HFFc6 (cell line): ENCODE measurements at regions not wholly inside any gene's neighbourhood (a gene's known extent, or its start where the extent isn't known, plus 50 kb on each side); places are given as distances from the start of the nearest gene placed in this dataset.

Source experiments
- DNase-seq: peaks from one replicate; pipeline ENCODE4 v3.0.0-alpha.2; 2018
- H3K27ac Mint-ChIP-seq: 2 replicates; pipeline ENCODE4 v1.8.0; 2020; ENCODE audit warnings: mild to moderate bottlenecking, mixed read lengths
- H3K27me3 Mint-ChIP-seq: 2 replicates; pipeline ENCODE4 v1.8.0; 2021; ENCODE audit warnings: mild to moderate bottlenecking, moderate library complexity, mixed read lengths; ENCODE audit not compliant: insufficient read depth
- H3K36me3 Mint-ChIP-seq: 2 replicates; pipeline ENCODE4 v1.8.0; 2021; ENCODE audit warnings: low read depth, mixed read lengths
- H3K4me1 Mint-ChIP-seq: 2 replicates; pipeline ENCODE4 v1.8.0; 2020; ENCODE audit warnings: low read depth, mixed read lengths
- H3K4me3 Mint-ChIP-seq: 2 replicates; pipeline ENCODE4 v1.8.0; 2020; ENCODE audit warnings: mild to moderate bottlenecking, moderate library complexity, mixed read lengths
- H3K9me3 Mint-ChIP-seq: 2 replicates; pipeline ENCODE4 v1.8.0; 2020; ENCODE audit warnings: mild to moderate bottlenecking, mixed read lengths
- TF ChIP-seq, protein P1 (sequence below): fragments of 200-600 bp; sonication (generic); IDR thresholded peaks from 2 replicates; pipeline ENCODE4 v1.5.0; 2021; ENCODE audit warnings: antibody characterized with exemption, mild to moderate bottlenecking

- Mint-ChIP-seq H3K4me1 (no peaks in the 10 kb centered on the region), H3K27me3 (peaks cover 9% of the 10 kb centered on the region), H3K9me3 (no peaks in the 10 kb centered on the region; the same call in 1 of the 2 replicates), H3K27ac (no peak overlapping the region), H3K4me3 (no peak overlapping the region), H3K36me3 (no peaks in the 10 kb centered on the region)
- TF ChIP-seq, protein P1, sequence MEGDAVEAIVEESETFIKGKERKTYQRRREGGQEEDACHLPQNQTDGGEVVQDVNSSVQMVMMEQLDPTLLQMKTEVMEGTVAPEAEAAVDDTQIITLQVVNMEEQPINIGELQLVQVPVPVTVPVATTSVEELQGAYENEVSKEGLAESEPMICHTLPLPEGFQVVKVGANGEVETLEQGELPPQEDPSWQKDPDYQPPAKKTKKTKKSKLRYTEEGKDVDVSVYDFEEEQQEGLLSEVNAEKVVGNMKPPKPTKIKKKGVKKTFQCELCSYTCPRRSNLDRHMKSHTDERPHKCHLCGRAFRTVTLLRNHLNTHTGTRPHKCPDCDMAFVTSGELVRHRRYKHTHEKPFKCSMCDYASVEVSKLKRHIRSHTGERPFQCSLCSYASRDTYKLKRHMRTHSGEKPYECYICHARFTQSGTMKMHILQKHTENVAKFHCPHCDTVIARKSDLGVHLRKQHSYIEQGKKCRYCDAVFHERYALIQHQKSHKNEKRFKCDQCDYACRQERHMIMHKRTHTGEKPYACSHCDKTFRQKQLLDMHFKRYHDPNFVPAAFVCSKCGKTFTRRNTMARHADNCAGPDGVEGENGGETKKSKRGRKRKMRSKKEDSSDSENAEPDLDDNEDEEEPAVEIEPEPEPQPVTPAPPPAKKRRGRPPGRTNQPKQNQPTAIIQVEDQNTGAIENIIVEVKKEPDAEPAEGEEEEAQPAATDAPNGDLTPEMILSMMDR, result no peak
- DNase-seq, result peak; percentile 12
Measured at GRCh38 chr2:215218587-215219577, 80.5 kb upstream of the ABCA12 start.

DNA sequence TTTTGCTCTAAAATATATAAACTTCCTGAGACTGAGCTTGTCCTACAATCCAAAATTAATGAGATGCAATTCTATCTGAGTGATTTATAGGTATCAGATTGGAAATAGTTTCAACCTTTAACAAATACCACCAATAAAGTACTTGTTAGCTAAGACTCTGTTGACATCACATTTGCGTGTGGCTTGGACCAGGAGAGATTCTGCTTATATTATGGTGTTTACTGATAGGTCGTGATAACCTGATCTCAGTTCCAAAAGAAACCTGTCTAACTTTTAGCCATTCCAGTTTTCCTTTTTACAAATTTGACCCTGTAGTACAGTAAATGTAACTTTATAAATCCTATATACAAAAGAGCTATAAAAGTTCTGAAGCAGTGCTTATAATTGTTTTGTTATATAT is 78.4 kb upstream of the ABCA12 start:
- Mint-ChIP-seq H3K27me3 (peaks cover 7% of the 10 kb centered on the region), H3K4me1 (no peaks in the 10 kb centered on the region)

DNA sequence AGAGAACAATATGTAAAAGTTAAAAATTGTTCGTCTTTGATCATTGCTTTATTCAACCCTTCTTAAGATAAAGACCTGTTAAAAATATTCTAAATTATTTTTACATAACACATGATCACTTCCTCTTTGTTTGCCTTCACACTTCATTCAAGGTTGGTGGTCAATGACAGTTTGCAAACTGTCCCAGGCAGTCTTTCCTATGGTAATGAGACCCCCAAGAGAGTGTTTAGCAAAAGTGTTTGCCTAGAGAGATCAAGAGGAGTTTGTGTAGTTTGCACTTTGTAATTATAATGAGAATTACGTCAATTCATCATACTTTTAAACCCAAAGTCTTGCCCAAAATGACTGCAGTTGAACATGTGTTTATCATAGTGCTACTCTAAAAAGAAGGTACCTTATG is 77.2 kb upstream of the ABCA12 start:
- TF ChIP-seq, protein P1, result no peak
- no peaks in the 10 kb centered on the region for H3K36me3 Mint-ChIP-seq
- H3K9me3 Mint-ChIP-seq, result 0 out of 2 replicates have a peak, but pooled peaks cover 5% of the 10 kb centered on the region
- DNase-seq, result no peak
- no peak overlapping the region for H3K27ac Mint-ChIP-seq
- peaks cover 5% of the 10 kb centered on the region for H3K27me3 Mint-ChIP-seq
- H3K4me3 Mint-ChIP-seq, result no peak overlapping the region
- H3K4me1 Mint-ChIP-seq, result no peaks in the 10 kb centered on the region

More for the DNA sequence above, 78.4 kb upstream of the ABCA12 start:
- TF ChIP-seq, protein P1, result no peak
- peaks cover under 1% of the 10 kb centered on the region; the same call in 1 of the 2 replicates for H3K9me3 Mint-ChIP-seq
- no peak overlapping the region for H3K4me3 Mint-ChIP-seq
- H3K27ac Mint-ChIP-seq, result no peak overlapping the region
- DNase-seq, result no peak
- H3K36me3 Mint-ChIP-seq, result no peaks in the 10 kb centered on the region

DNA sequence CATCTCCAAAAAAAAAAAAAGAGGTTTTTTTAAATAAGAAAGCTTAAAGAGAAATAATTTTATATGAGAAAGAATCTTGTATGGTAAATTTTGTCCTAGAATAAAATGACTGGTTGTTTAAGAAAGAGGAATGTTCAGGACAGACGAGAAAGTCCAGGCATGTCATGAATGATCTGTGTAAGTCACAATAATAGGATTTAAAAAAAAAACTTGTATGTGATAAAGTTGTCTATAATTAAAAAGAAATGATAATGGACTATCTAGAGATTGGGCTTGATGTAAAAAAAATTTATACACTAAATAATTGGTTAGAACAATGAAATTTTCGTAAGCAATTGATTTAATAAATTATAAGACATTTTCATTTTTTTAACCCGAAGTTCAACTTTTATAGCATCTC is 71.7 kb upstream of the ABCA12 start:
- TF ChIP-seq, protein P1, result no peak
- peaks cover 8% of the 10 kb centered on the region for H3K36me3 Mint-ChIP-seq
- peaks cover 31% of the 10 kb centered on the region for H3K9me3 Mint-ChIP-seq
- no peak overlapping the region for H3K4me3 Mint-ChIP-seq
- no peaks in the 10 kb centered on the region for H3K4me1 Mint-ChIP-seq
- H3K27me3 Mint-ChIP-seq, result peaks cover 5% of the 10 kb centered on the region
- no peak overlapping the region for H3K27ac Mint-ChIP-seq
- DNase-seq, result no peak

DNA sequence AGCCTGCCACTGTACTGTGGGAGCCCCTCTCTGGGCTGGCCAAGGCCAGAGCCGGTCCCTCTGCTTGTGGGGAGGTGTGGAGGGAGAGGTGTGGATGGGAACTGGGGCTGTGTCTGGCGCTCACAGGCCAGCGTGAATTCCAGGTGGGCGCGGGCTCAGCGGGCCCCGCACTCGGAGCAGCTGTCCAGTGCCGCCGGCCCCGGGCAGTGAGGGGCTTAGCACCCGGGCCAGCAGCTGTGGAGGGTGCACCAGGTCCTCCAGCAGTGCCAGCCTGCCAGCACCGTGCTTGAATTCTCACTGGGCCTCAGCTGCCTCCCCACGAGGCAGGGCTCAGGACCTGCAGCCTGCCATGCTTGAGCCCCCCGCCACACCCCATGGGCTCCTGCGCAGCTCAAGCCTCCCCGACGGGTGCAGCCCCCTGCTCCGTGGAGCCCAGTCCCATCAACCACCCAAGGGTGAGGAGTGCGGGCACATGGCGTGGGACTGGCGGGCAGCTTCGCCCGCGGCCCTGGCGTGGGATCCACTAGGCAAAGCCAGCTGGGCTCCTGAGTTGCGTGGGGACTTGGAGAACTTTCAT is 69.5 kb upstream of the ABCA12 start:
- peaks cover 8% of the 10 kb centered on the region for H3K36me3 Mint-ChIP-seq
- TF ChIP-seq, protein P1, result no peak
- no peak for DNase-seq
- H3K27me3 Mint-ChIP-seq, result peaks cover 4% of the 10 kb centered on the region
- peaks cover 31% of the 10 kb centered on the region for H3K9me3 Mint-ChIP-seq
- H3K27ac Mint-ChIP-seq, result no peak overlapping the region
- H3K4me1 Mint-ChIP-seq, result no peaks in the 10 kb centered on the region
- no peak overlapping the region for H3K4me3 Mint-ChIP-seq
